ENCODE measurements at regions not wholly inside any gene's neighbourhood (a gene's known extent, or its start where the extent isn't known, plus 50 kb on each side); places are given as distances from the start of the nearest gene placed in this dataset.

DNA sequence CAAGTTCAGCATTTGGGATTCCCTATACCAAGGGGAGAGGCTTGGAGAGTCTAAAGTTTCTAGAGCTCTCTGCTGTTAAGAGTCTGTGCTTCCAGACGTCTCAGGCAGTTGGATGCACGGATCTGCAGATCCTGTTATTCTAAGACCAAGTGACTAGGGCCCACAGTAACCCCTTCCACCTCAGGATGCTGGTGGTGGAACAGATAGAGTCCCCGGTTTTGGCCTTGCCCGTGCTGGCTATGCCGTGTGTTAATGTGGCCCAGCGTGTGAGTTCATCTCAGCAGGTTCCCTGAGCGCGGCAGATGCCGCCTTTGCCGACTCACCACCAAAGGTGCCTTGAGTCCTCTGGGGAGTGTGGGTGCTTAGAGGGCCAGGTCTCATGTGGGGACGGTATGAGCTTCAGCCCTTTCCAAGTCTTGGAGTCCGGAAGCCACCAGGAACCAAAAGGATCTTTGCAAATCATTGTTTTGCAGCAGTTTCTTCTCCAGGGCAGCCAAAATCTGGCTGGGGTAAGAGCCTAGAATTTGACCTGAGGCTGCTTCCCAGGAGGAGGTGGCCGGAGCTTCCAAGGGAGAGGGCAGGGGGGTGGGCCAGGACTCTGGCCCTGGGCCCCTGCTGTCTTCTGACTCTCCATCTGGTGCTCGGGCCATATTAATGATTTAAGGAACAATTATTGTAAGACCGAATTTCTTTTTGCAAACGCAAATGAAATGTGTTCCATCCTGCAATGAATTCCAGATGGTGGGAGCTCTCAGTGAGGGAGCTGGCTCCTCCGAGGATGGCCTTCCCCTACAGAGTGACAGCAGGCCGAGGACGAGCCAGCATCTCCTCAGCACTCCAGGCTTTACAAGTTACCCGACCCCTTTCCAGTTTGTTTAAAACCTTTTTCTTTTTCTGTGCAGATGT is 205.7 kb downstream of the FOXD2 start:
- TF ChIP-seq CREB1 (IDR thresholded peaks at IDR 0.05) (no peak), CEBPB (IDR thresholded peaks at IDR 0.05; ENCODE audit: low read depth, low read length) (no peak), MAFK (IDR thresholded peaks at IDR 0.05; ENCODE audit: low read depth, low read length) (no peak), KDM1A (IDR thresholded peaks at IDR 0.05; ENCODE audit: borderline replicate concordance, low read length) (no peak), FOSL1 (IDR thresholded peaks at IDR 0.05; ENCODE audit: insufficient read depth, low read depth, low read length) (no peak), POLR2A (IDR thresholded peaks at IDR 0.05; ENCODE audit: control extremely low read depth in 1 of 2, low read depth in 2 of 2, low read length in 2 of 2) (no peak), EZH2 (IDR thresholded peaks at IDR 0.05; ENCODE audit: low read depth, low read length, severe bottlenecking) (no peak), KDM5A (IDR thresholded peaks at IDR 0.05; ENCODE audit: low read length) (no peak), JUND (IDR thresholded peaks at IDR 0.05; ENCODE audit: low read length) (no peak)
- TF ChIP-seq, protein P1, sequence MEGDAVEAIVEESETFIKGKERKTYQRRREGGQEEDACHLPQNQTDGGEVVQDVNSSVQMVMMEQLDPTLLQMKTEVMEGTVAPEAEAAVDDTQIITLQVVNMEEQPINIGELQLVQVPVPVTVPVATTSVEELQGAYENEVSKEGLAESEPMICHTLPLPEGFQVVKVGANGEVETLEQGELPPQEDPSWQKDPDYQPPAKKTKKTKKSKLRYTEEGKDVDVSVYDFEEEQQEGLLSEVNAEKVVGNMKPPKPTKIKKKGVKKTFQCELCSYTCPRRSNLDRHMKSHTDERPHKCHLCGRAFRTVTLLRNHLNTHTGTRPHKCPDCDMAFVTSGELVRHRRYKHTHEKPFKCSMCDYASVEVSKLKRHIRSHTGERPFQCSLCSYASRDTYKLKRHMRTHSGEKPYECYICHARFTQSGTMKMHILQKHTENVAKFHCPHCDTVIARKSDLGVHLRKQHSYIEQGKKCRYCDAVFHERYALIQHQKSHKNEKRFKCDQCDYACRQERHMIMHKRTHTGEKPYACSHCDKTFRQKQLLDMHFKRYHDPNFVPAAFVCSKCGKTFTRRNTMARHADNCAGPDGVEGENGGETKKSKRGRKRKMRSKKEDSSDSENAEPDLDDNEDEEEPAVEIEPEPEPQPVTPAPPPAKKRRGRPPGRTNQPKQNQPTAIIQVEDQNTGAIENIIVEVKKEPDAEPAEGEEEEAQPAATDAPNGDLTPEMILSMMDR (IDR thresholded peaks at IDR 0.05; ENCODE audit: control extremely low read depth in 1 of 3, insufficient read depth in 1 of 3, low read depth in 1 of 3, low read length in 3 of 3) = no peak
- TF ChIP-seq, protein P2, sequence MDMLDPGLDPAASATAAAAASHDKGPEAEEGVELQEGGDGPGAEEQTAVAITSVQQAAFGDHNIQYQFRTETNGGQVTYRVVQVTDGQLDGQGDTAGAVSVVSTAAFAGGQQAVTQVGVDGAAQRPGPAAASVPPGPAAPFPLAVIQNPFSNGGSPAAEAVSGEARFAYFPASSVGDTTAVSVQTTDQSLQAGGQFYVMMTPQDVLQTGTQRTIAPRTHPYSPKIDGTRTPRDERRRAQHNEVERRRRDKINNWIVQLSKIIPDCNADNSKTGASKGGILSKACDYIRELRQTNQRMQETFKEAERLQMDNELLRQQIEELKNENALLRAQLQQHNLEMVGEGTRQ (IDR thresholded peaks at IDR 0.05; ENCODE audit: low read length) = no peak
- TF ChIP-seq, protein P3, sequence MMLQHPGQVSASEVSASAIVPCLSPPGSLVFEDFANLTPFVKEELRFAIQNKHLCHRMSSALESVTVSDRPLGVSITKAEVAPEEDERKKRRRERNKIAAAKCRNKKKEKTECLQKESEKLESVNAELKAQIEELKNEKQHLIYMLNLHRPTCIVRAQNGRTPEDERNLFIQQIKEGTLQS (IDR thresholded peaks at IDR 0.05; ENCODE audit: insufficient read depth, low read depth, low read length) = no peak

All from H1 (cell line).